ENCODE measurements at regions not wholly inside any gene's neighbourhood (a gene's known extent, or its start where the extent isn't known, plus 50 kb on each side); places are given as distances from the start of the nearest gene placed in this dataset.

GRCh38 chr1:199403531-199404116 is 623.9 kb upstream of the NR5A2 start:
- no peak for DNase-seq (ENCODE audit: low read depth in 1 of 2, low spot score in 1 of 2)

GRCh38 chr1:199404191-199404590 is 623.3 kb upstream of the NR5A2 start:
- DNase-seq (ENCODE audit: low read depth in 1 of 2, low spot score in 1 of 2) = no peak

GRCh38 chr1:199404976-199405375 is 622.5 kb upstream of the NR5A2 start:
- DNase-seq (ENCODE audit: low read depth in 1 of 2, low spot score in 1 of 2) = no peak

- no peak for DNase-seq (ENCODE audit: low read depth in 1 of 2, low spot score in 1 of 2)
Observed at GRCh38 chr1:199405634-199406196, 621.8 kb upstream of the NR5A2 start.

- DNase-seq (ENCODE audit: low read depth in 1 of 2, low spot score in 1 of 2) = no peak
Observed at GRCh38 chr1:199410462-199410861, 617.0 kb upstream of the NR5A2 start.

- no peak for DNase-seq (ENCODE audit: low read depth in 1 of 2, low spot score in 1 of 2)
Observed at GRCh38 chr1:199411506-199411905, 616.0 kb upstream of the NR5A2 start.

- no peak for DNase-seq (ENCODE audit: low read depth in 1 of 2, low spot score in 1 of 2)
Observed at GRCh38 chr1:199422206-199422605, 605.3 kb upstream of the NR5A2 start.

GRCh38 chr1:199447906-199448305 is 579.6 kb upstream of the NR5A2 start:
- DNase-seq (ENCODE audit: low read depth in 1 of 2, low spot score in 1 of 2) = no peak

GRCh38 chr1:199448646-199449045 is 578.9 kb upstream of the NR5A2 start:
- DNase-seq (ENCODE audit: low read depth in 1 of 2, low spot score in 1 of 2) = no peak

GRCh38 chr1:199449221-199449620 is 578.3 kb upstream of the NR5A2 start:
- no peak for DNase-seq (ENCODE audit: low read depth in 1 of 2, low spot score in 1 of 2)

GRCh38 chr1:199449681-199450080 is 577.8 kb upstream of the NR5A2 start:
- DNase-seq (ENCODE audit: low read depth in 1 of 2, low spot score in 1 of 2) = no peak

- DNase-seq (ENCODE audit: low read depth in 1 of 2, low spot score in 1 of 2) = no peak
Observed at GRCh38 chr1:199452627-199453026, 574.9 kb upstream of the NR5A2 start.

GRCh38 chr1:199453723-199454122 is 573.8 kb upstream of the NR5A2 start:
- DNase-seq (ENCODE audit: low read depth in 1 of 2, low spot score in 1 of 2) = no peak

- DNase-seq (ENCODE audit: low read depth in 1 of 2, low spot score in 1 of 2) = no peak
Observed at GRCh38 chr1:199460933-199461332, 566.6 kb upstream of the NR5A2 start.

- DNase-seq (ENCODE audit: low read depth in 1 of 2, low spot score in 1 of 2) = no peak
Observed at GRCh38 chr1:199463521-199464127, 563.9 kb upstream of the NR5A2 start.

GRCh38 chr1:199466961-199467360 is 560.5 kb upstream of the NR5A2 start:
- DNase-seq (ENCODE audit: low read depth in 1 of 2, low spot score in 1 of 2) = no peak

GRCh38 chr1:199472018-199472417 is 555.5 kb upstream of the NR5A2 start:
- no peak for DNase-seq (ENCODE audit: low read depth in 1 of 2, low spot score in 1 of 2)

- no peak for DNase-seq (ENCODE audit: low read depth in 1 of 2, low spot score in 1 of 2)
Observed at GRCh38 chr1:199472978-199473377, 554.5 kb upstream of the NR5A2 start.

- no peak for DNase-seq (ENCODE audit: low read depth in 1 of 2, low spot score in 1 of 2)
Observed at GRCh38 chr1:199474738-199475137, 552.8 kb upstream of the NR5A2 start.

- DNase-seq (ENCODE audit: low read depth in 1 of 2, low spot score in 1 of 2) = no peak
Observed at GRCh38 chr1:199482426-199482825, 545.1 kb upstream of the NR5A2 start.

- DNase-seq (ENCODE audit: low read depth in 1 of 2, low spot score in 1 of 2) = no peak
Observed at GRCh38 chr1:199489594-199489993, 537.9 kb upstream of the NR5A2 start.

GRCh38 chr1:199490769-199491527 is 536.6 kb upstream of the NR5A2 start:
- DNase-seq (ENCODE audit: low read depth in 1 of 2, low spot score in 1 of 2) = no peak
